OCI-LY1 (cell line): ENCODE measurements at regions not wholly inside any gene's neighbourhood (a gene's known extent, or its start where the extent isn't known, plus 50 kb on each side); places are given as distances from the start of the nearest gene placed in this dataset.
A peak's percentile ranks its signal among the peaks of the same experiment; 100 is the strongest.

Experiments
- H2AFZ ChIP-seq: fragments of 200-600 bp; sonication (generic), shearing (Covaris generic); 2 replicates; pipeline ENCODE4 v1.6.0; 2014; ENCODE audit warnings: antibody characterized with exemption, mild to moderate bottlenecking, low read length
- H3F3A ChIP-seq: fragments of 200-600 bp; sonication (generic), shearing (Covaris generic); 2 replicates; pipeline ENCODE4 v1.6.0; 2014; ENCODE audit warnings: mild to moderate bottlenecking, antibody characterized with exemption, low read length, moderate library complexity; ENCODE audit not compliant: insufficient read depth
- H3K27ac ChIP-seq: fragments of 200-600 bp; sonication (generic); 2 replicates; pipeline ENCODE4 v1.5.1; 2014; ENCODE audit warnings: low read length, mixed run types, mild to moderate bottlenecking, low read depth; ENCODE audit not compliant: poor library complexity, severe bottlenecking
- H3K27me3 ChIP-seq: fragments of 200-600 bp; sonication (generic); 2 replicates; pipeline ENCODE4 v1.6.0; 2014; ENCODE audit warnings: antibody characterized with exemption, mild to moderate bottlenecking, low read length, moderate library complexity; ENCODE audit not compliant: insufficient read depth
- H3K36me3 ChIP-seq: fragments of 200-600 bp; sonication (generic); 2 replicates; pipeline ENCODE4 v1.6.1; 2014; ENCODE audit warnings: mild to moderate bottlenecking, antibody characterized with exemption, low read length, moderate library complexity, mixed read lengths; ENCODE audit not compliant: insufficient read depth
- H3K4me1 ChIP-seq: fragments of 200-600 bp; sonication (generic); 2 replicates; pipeline ENCODE4 v1.5.1; 2014; ENCODE audit warnings: mild to moderate bottlenecking, low read length, moderate library complexity; ENCODE audit not compliant: insufficient read depth, severe bottlenecking
- H3K4me2 ChIP-seq: fragments of 200-600 bp; sonication (generic), shearing (Covaris generic); 2 replicates; pipeline ENCODE4 v1.6.1; 2014; ENCODE audit warnings: low read length
- H3K4me3 ChIP-seq: fragments of 200-600 bp; sonication (generic); 2 replicates; pipeline ENCODE4 v1.5.1; 2014; ENCODE audit warnings: low read length, low read depth, mild to moderate bottlenecking, mixed read lengths; ENCODE audit not compliant: poor library complexity, severe bottlenecking
- H3K79me2 ChIP-seq: fragments of 200-600 bp; shearing (Covaris generic); 2 replicates; pipeline ENCODE4 v1.6.1; 2016; ENCODE audit warnings: mixed run types, low read length, mixed read lengths; ENCODE audit not compliant: insufficient read depth
- H3K9ac ChIP-seq: fragments of 200-600 bp; sonication (generic), shearing (Covaris generic); 2 replicates; pipeline ENCODE4 v1.6.1; 2014; ENCODE audit warnings: mild to moderate bottlenecking, low read length, mixed read lengths
- H3K9me2 ChIP-seq: fragments of 200-600 bp; sonication (generic), shearing (Covaris generic); 2 replicates; pipeline ENCODE4 v1.6.1; 2014; ENCODE audit warnings: low read depth, mild to moderate bottlenecking, low read length, mixed read lengths
- H3K9me3 ChIP-seq: fragments of 200-600 bp; shearing (Covaris generic); 2 replicates; pipeline ENCODE4 v1.6.1; 2014; ENCODE audit warnings: low read length, mixed read lengths
- H4K20me1 ChIP-seq: fragments of 200-600 bp; sonication (generic), shearing (Covaris generic); 2 replicates; pipeline ENCODE4 v1.6.0; 2016; ENCODE audit warnings: mild to moderate bottlenecking, low read length; ENCODE audit not compliant: insufficient read depth
- CTCF ChIP-seq: fragments of 200-600 bp; sonication (generic), shearing (Covaris generic); IDR thresholded peaks from 2 replicates; pipeline ENCODE4 v1.5.1; 2017; ENCODE audit warnings: mild to moderate bottlenecking, antibody characterized with exemption, low read length, moderate library complexity, mixed read lengths
- EZH2 ChIP-seq: fragments of 200-600 bp; sonication (generic), shearing (Covaris generic); IDR thresholded peaks from 2 replicates; pipeline ENCODE4 v1.8.0; 2017; ENCODE audit warnings: borderline replicate concordance, mixed run types, mild to moderate bottlenecking, antibody characterized with exemption, low read length, moderate library complexity, mixed read lengths

DNA sequence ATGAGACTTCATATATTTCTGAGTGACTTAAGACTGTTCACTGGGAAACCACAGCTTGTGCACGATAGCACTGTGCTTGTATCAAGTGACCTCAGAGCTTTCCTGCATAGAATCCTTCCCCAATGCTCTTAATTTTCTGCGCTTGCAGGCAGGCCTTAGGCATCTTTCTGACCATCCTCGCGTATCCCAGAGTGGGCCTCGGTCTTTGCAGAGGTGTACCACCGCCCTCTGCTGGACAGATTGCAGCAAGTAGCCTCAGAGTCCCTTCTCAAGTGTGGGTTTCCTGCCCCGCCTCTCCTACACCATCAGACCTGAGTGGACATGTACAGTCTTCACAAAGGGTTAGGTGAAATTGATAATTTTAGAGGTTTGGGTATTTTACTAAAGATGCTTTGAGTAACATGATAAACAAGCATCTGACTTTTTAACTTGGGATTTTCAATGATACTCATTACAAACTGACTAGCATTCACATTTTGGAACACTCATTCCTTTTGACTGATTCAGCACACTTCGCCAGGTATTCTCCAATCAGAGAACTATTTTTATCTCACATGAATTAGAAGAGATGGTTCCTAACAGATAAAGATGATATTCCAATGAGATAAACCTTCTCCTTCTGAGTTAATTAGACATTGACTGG lies 246.5 kb upstream of the USP25 start:
- no peak overlapping the region for H2AFZ ChIP-seq
- no peak overlapping the region for H3K27ac ChIP-seq
- H3K36me3 ChIP-seq = no peaks in the 10 kb centered on the region
- no peaks in the 10 kb centered on the region for H3K9me2 ChIP-seq
- no peaks in the 10 kb centered on the region for H3K4me1 ChIP-seq
- H3K9ac ChIP-seq = no peak overlapping the region
- H3K9me3 ChIP-seq = no peaks in the 10 kb centered on the region
- H4K20me1 ChIP-seq = no peaks in the 10 kb centered on the region
- H3F3A ChIP-seq = no peaks in the 10 kb centered on the region
- peak; percentile 86 for TF ChIP-seq CTCF
- TF ChIP-seq EZH2 = no peak
- H3K4me3 ChIP-seq = no peak overlapping the region
- H3K79me2 ChIP-seq = no peaks in the 10 kb centered on the region
- no peak overlapping the region for H3K4me2 ChIP-seq
- no peaks in the 10 kb centered on the region for H3K27me3 ChIP-seq

GRCh38 chr21:15486460-15487195 lies 243.2 kb upstream of the USP25 start:
- Histone ChIP-seq H3F3A (no peaks in the 10 kb centered on the region), H3K9me2 (no peaks in the 10 kb centered on the region), H3K27ac (no peak overlapping the region), H3K9ac (no peak overlapping the region), H3K9me3 (no peaks in the 10 kb centered on the region), H3K36me3 (no peaks in the 10 kb centered on the region), H3K27me3 (no peaks in the 10 kb centered on the region), H2AFZ (no peak overlapping the region), H4K20me1 (no peaks in the 10 kb centered on the region), H3K4me1 (no peaks in the 10 kb centered on the region), H3K79me2 (no peaks in the 10 kb centered on the region), H3K4me3 (no peak overlapping the region), H3K4me2 (no peak overlapping the region)
- TF ChIP-seq CTCF (no peak), EZH2 (no peak)

GRCh38 chr21:15487196-15487550 lies 242.6 kb upstream of the USP25 start:
- Histone ChIP-seq H3K36me3 (no peaks in the 10 kb centered on the region), H3K4me2 (no peak overlapping the region), H3K9me2 (no peaks in the 10 kb centered on the region)

More at GRCh38 chr21:15487196-15487550, 242.6 kb upstream of the USP25 start:
- H4K20me1 ChIP-seq = no peaks in the 10 kb centered on the region
- no peaks in the 10 kb centered on the region for H3K9me3 ChIP-seq
- H3K9ac ChIP-seq = no peak overlapping the region
- no peak overlapping the region for H3K4me3 ChIP-seq
- no peak for TF ChIP-seq EZH2
- TF ChIP-seq CTCF = no peak
- no peak overlapping the region for H3K27ac ChIP-seq
- no peak overlapping the region for H2AFZ ChIP-seq
- no peaks in the 10 kb centered on the region for H3K27me3 ChIP-seq
- no peaks in the 10 kb centered on the region for H3F3A ChIP-seq
- H3K4me1 ChIP-seq = no peaks in the 10 kb centered on the region
- no peaks in the 10 kb centered on the region for H3K79me2 ChIP-seq
